HG02678 (cell line): ENCODE measurements at regions not wholly inside any gene's neighbourhood (a gene's known extent, or its start where the extent isn't known, plus 50 kb on each side); places are given as distances from the start of the nearest gene placed in this dataset.
"Not testable (repeated sequence)": the region's sequence is repeated elsewhere in the genome, so short reads cannot be mapped to it uniquely, and the experiment has no call there.

Source experiments
- ATAC-seq: cut with Tn5 transposase; IDR thresholded peaks from one replicate; pipeline ENCODE4 v1.9.1; 2021; ENCODE audit warnings: mild to moderate bottlenecking, moderate library complexity; ENCODE audit not compliant: unreplicated experiment

DNA sequence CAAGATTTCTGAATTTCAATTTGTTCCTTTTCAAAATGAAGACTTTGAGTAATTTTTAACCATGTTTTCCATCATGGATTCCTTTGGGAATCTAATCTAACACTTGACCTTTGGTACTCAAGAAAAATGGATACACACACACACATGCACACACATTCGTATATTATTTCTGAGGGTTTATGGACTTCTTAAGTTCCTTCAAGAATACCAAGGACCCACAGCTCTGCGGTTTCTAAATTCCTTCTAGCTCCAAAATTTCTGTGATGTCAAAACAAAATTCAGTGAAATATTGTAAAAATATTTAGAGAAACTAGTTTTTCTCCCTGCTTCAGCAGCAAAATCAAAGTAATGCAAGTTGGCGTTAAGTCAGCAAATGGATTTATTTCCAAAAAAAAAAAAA is 98.3 kb upstream of the FAM13C start:
- ATAC-seq: no peak

DNA sequence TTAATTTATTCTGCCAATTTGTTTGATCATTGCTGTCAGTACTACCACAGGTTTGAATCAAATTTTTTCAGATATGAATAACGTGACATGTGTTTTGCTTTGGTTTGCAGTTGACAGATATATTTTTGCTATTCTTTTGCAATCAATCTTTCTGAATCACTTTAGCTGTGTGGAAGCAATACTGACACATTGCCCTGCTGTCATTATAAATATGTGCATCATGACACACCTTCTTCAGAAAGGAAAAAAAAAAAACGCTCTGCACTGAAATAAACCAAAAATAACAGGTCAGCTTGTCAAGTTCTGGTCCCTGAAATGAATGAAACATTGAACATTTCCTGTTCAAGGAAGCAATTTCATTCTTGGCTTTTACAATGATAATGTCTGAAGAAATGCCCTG is 93.8 kb upstream of the FAM13C start:
- ATAC-seq: no peak

DNA sequence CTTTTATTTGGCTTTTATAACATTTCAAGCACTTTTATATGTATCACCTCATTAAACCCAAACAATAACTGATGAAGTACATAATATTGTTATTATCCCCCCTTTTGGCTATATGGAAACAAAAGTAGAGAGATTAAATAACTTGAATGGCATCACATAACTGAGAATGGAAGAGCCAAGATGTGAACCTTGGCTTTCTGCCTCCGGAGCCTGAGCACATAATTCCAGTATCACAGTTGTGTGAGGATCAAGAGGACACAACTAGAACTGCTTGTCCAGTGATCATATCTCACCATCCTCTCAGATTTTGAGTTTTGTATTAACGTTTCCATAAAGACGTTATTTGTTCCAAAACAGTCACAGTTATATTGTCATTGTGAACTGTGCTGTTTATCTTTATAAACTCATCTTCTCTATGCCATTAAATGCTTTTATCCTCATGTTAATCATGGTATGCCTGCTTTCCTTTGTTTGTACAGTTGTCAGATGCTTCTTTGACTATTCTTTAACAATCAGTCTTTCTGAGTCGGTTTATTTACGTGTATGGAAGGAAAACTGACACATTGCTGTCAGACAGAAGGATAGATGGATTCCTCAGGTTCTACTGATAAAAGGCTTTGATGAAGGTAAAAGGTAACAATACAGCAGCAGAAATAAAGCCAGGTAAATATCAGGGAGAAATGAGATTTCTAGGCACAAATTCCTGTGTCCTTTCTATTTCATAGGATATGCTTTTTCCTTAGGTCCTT is 92.0 kb upstream of the FAM13C start:
- ATAC-seq: no peak

DNA sequence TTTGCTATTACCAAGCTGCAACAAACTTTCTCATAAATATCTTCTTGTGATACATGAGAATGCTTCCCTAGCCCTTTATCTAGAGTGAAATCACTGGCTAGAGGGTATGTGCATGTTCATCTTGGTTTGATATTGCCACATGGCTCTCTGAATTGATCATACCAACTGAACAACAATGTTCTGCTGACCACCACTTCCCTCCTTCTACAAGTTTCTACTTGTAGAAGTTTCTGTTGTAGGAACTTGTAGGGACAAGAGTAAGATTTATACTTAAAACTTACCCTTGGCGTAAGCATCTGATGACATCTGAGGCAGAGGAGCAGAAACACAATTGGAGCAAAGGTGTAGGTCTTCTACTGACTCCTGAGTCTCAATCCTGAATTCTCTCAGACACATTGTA is 86.3 kb upstream of the FAM13C start:
- no peak for ATAC-seq

DNA sequence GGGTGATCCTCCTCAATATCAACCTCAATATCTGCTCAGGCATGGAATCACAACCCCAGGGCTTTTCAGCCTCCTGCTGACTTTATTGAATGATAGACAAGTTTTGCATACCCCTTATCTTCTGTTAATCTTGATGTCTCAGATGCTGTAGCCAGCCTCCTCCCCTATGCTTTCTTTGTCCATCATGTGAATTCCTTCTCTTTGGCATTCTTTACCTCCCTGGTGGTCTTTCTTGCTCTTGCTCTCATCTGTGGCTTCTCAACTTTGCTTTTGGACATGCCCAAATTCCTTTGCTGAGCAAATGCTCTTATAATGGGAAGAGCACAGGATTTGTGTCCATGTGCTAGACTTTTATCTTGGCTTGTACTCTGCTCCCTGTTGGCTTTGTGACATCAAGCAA is 73.4 kb upstream of the FAM13C start:
- ATAC-seq: no peak

DNA sequence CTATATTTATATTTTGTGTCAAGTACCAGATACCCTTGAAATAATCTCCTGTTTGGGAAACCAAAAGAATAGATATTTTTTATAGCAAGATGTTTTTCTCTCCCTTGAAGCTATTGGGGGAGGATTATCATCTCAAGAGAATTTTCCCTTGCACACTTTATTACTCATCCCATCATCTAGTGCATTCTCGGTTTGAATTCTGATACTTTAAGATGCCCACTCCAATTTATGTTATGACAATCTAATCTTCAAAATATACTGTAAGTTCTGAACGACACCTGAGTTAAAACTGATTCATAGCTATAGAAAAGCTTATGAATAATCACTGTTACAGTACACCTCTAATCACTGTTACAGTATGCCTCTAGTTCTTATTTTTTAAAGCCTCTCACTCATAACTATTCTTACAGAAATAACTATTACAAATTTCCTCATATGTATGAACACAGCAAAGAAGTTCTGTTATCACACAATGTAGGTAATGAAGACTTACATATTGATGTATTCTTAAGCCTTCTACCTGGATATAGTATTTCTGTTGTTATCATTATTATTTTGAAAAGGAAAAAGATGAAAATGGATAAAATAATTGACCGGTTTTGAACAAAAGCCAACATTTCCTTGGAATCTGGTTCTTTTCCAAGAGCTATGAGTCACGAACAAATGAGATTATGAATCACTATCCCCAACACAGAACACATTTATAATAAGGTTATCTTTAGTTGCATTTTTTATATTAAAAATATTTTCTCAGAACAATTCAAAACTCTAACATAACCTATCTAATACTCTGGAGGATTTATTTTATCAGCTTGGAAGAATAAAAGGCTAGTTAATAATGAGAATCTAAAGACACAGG is 72.3 kb upstream of the FAM13C start:
- ATAC-seq: no peak

DNA sequence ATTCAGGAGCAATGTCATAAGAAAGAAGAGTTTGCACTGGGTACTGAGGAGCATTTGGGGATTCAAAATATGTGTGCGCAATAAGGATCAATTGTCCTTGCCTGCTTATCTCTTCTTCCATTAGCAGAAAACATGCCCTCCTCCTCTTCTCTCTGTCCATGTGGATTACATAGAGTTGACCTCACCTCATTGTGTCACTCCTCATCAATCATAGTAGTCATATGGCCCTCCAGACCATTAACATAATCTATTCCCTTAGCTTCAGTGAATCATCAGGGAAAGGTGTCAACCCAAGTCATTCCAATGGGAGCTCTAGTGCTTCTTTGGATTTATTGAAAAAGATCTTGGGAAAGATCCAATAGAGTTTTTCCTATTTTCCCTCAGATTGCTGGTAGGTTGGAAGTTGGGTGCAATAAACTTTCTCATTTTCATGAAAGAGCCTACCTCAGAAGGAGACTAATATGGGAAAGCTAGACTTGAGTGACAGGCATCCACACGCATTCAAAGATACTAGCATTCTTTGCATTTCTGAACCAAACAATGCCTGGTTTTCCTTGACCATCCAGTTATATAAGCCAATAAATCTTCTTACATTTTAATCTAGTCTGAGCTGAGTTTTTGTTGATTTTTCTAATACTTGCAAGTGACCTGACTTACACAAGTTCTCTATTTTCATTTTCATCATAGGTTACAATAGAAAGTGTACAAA is 71.5 kb upstream of the FAM13C start:
- ATAC-seq: no peak

DNA sequence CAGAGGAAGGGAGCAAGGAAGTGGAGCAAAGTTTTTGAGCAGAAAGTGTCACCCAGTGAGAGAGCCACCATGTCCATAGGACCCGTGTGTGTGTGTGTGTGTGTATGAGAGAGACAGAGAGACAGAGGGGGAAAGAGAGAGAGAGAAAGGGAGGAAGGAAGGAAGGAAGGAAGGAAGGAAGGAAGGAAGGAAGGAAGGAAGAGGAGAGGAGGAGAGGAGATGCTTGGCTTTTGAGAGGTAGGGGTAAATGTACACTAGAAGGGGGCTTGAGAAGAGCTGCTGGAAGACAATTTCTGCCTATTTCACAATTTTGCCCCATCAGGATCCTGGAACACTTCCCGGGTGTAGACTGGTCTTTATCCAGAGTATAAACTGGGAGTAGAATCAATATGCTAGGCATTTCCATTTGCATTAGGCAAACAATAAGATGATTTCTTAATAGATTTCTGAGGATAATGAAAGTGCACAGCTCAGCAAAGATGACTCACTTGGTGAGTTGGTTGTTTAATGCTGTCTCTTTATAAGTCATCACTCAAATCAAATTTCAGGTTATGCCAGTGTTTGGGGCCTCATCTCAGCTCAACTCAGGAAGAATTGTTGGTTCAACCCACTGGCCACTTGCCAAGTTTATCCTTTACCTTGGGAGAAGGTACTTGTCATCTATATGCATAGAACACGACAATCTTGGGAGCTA is 70.0 kb upstream of the FAM13C start:
- no peak for ATAC-seq

DNA sequence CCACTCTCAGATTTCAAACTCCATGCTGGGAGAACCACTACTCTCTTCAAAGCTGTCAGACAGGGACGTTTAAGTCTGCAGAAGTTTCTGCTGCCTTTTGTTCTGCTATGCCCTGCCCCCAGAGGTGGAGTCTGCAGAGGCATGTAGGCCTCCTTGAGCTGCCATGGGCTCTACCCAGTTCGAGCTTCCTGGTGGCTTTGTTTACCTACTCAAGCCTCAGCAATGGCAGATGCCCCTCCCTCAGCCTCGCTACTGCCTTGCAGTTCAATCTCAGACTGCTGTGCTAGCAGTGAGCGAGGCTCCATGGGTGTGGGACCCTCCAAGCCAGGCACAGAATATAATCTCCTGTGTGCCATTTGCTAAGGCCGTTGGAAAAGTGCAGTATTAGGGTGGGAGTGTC is 51.4 kb upstream of the FAM13C start:
- ATAC-seq: not testable (repeated sequence)
